CD4-positive, alpha-beta T cell (primary cell): ENCODE measurements at regions not wholly inside any gene's neighbourhood (a gene's known extent, or its start where the extent isn't known, plus 50 kb on each side); places are given as distances from the start of the nearest gene placed in this dataset.

ENCODE experiments used
- ATAC-seq: fragments of 200-7000 bp; cut with Tn5 transposase; one replicate; pipeline ENCODE4 v1.10.0; 2022; ENCODE audit warnings: mild to moderate bottlenecking; ENCODE audit not compliant: poor library complexity
- CTCF ChIA-PET: fragments of 350-600 bp; sonication (Branson Sonifier 250); formaldehyde crosslinking; loops from one replicate; lab custom pipeline; 2021; ENCODE audit warnings: antibody characterized with exemption, inconsistent platforms; lab: Charles Lee
- POLR2A ChIA-PET: fragments of 350-600 bp; sonication (Branson Sonifier 250); formaldehyde crosslinking; loops from one replicate; lab custom pipeline; 2021; ENCODE audit warnings: antibody characterized with exemption, inconsistent platforms; lab: Charles Lee
- DNase-seq, 14 experiments: peaks; one replicate each; pipeline ENCODE4 v3.0.0-alpha.2; 2013 to 2020; ENCODE audit warnings: mixed read lengths in 2 of 14
- H3K27ac ChIP-seq, 2 donors: one replicate each; pipeline versions ENCODE4 v1.5.1 to v1.7.0; 2013; ENCODE audit warnings: low read length in 2 of 2, low read depth in 1 of 2, mild to moderate bottlenecking in 1 of 2
- H3K27me3 ChIP-seq, 2 experiments: 1 replicate in 1 of 2; 2 replicates in 1 of 2; pipeline versions ENCODE4 v1.6.1 to v1.7.0; 2013; ENCODE audit warnings: low read length in 2 of 2, control low read depth in 1 of 2, mild to moderate bottlenecking in 1 of 2, moderate library complexity in 1 of 2; ENCODE audit not compliant: insufficient read depth in 2 of 2, control insufficient read depth in 1 of 2
- H3K36me3 ChIP-seq: one replicate; pipeline ENCODE4 v1.6.1; 2013; ENCODE audit warnings: low read length, control low read depth; ENCODE audit not compliant: insufficient read depth
- H3K4me1 ChIP-seq: one replicate; pipeline ENCODE4 v1.6.1; 2013; ENCODE audit warnings: low read length, control low read depth; ENCODE audit not compliant: insufficient read depth
- H3K4me3 ChIP-seq: one replicate; pipeline ENCODE4 v1.5.1; 2013; ENCODE audit warnings: mild to moderate bottlenecking, low read length, moderate library complexity
- H3K9me3 ChIP-seq, 2 experiments: 1 replicate in 1 of 2; 2 replicates in 1 of 2; pipeline versions ENCODE4 v1.6.1 to v1.7.0; 2013; ENCODE audit warnings: low read length in 2 of 2, mild to moderate bottlenecking in 2 of 2, control low read depth in 1 of 2, moderate library complexity in 1 of 2; ENCODE audit not compliant: control insufficient read depth in 1 of 2, insufficient read depth in 1 of 2
- H3K27ac Mint-ChIP-seq: one replicate; pipeline ENCODE4 v1.8.0; 2020; ENCODE audit warnings: mixed read lengths
- H3K27me3 Mint-ChIP-seq: one replicate; pipeline ENCODE4 v1.8.0; 2021; ENCODE audit warnings: mixed read lengths
- H3K36me3 Mint-ChIP-seq: one replicate; pipeline ENCODE4 v1.8.0; 2021; ENCODE audit warnings: low read depth, mixed read lengths
- H3K4me1 Mint-ChIP-seq: one replicate; pipeline ENCODE4 v1.8.0; 2021; ENCODE audit warnings: low read depth, mixed read lengths
- H3K4me3 Mint-ChIP-seq: one replicate; pipeline ENCODE4 v1.8.0; 2020; ENCODE audit warnings: mild to moderate bottlenecking, mixed read lengths
- H3K9me3 Mint-ChIP-seq: one replicate; pipeline ENCODE4 v1.8.0; 2020; ENCODE audit warnings: mixed read lengths
- CTCF ChIP-seq: fragments of 200-600 bp; IDR thresholded peaks from one replicate; pipeline ENCODE4 v1.8.0; 2022; ENCODE audit warnings: antibody characterized with exemption, mild to moderate bottlenecking
- intact Hi-C, 2 experiments: fragments of 100-400 bp; cut with DNase I in 1 of 2; cut with micrococcal nuclease in 1 of 2; formaldehyde crosslinking; loops; one replicate each; pipeline versions ENCODE4 v1.15.1 to v1.9.0; 2023 to 2025; cut with DNase I, micrococcal nuclease

GRCh38 chr2:187198136-187198535 lies 249.9 kb downstream of the CALCRL start:
- CTCF ChIA-PET: interaction anchor here (0.6 kb wide), 1 partner anchor 208 kb away, joined by 3 read pairs; no protein-coding TSS in a partner anchor
- H3K36me3 Mint-ChIP-seq: no peaks in the 10 kb centered on the region
- no peaks in the 10 kb centered on the region for H3K9me3 Mint-ChIP-seq
- no peaks in the 10 kb centered on the region for H3K36me3 ChIP-seq
- no peak overlapping the region for H3K4me3 Mint-ChIP-seq
- H3K27me3 ChIP-seq: no peaks in the 10 kb centered on the region
- intact Hi-C loops: no loop called here
- DNase-seq (no peak), ATAC-seq (no peak)
- H3K27me3 Mint-ChIP-seq: no peaks in the 10 kb centered on the region
- H3K9me3 ChIP-seq: no peaks in the 10 kb centered on the region
- POLR2A ChIA-PET: no interaction called here
- H3K4me3 ChIP-seq: no peak overlapping the region
- no peaks in the 10 kb centered on the region for H3K4me1 ChIP-seq
- no peak overlapping the region for H3K27ac Mint-ChIP-seq
- no peaks in the 10 kb centered on the region for H3K4me1 Mint-ChIP-seq
- H3K27ac ChIP-seq: no peak overlapping the region
- TF ChIP-seq CTCF: no peak

- Mint-ChIP-seq H3K36me3 (no peaks in the 10 kb centered on the region), H3K27ac (no peak overlapping the region), H3K4me3 (no peak overlapping the region), H3K4me1 (no peaks in the 10 kb centered on the region), H3K9me3 (no peaks in the 10 kb centered on the region), H3K27me3 (no peaks in the 10 kb centered on the region)
- CTCF ChIA-PET: no interaction called here
- no peak overlapping the region for H3K27ac ChIP-seq
- intact Hi-C loops: no loop called here
- DNase-seq (no peak), ATAC-seq (no peak)
- H3K4me3 ChIP-seq: no peak overlapping the region
- no peaks in the 10 kb centered on the region for H3K4me1 ChIP-seq
- POLR2A ChIA-PET: no interaction called here
- H3K27me3 ChIP-seq: no peaks in the 10 kb centered on the region
- no peaks in the 10 kb centered on the region for H3K9me3 ChIP-seq
- TF ChIP-seq CTCF: no peak
- no peaks in the 10 kb centered on the region for H3K36me3 ChIP-seq
These were observed 254.0 kb downstream of the CALCRL start for GRCh38 chr2:187194049-187194448.

GRCh38 chr2:187188783-187189631 lies 259.0 kb downstream of the CALCRL start:
- no peaks in the 10 kb centered on the region for H3K27me3 Mint-ChIP-seq
- H3K4me1 Mint-ChIP-seq: no peaks in the 10 kb centered on the region
- Histone ChIP-seq H3K4me3 (no peak overlapping the region), H3K36me3 (no peaks in the 10 kb centered on the region), H3K9me3 (no peaks in the 10 kb centered on the region), H3K27me3 (no peaks in the 10 kb centered on the region), H3K27ac (no peak overlapping the region), H3K4me1 (no peaks in the 10 kb centered on the region)
- H3K27ac Mint-ChIP-seq: no peak overlapping the region
- no peaks in the 10 kb centered on the region for H3K36me3 Mint-ChIP-seq
- DNase-seq (no peak), ATAC-seq (no peak)
- TF ChIP-seq CTCF: no peak
- ChIA-PET POLR2A (no interaction called here), CTCF (no interaction called here)
- no peak overlapping the region for H3K4me3 Mint-ChIP-seq
- no peaks in the 10 kb centered on the region for H3K9me3 Mint-ChIP-seq
- intact Hi-C loops: no loop called here
